GM12891 (cell line): ENCODE measurements at regions not wholly inside any gene's neighbourhood (a gene's known extent, or its start where the extent isn't known, plus 50 kb on each side); places are given as distances from the start of the nearest gene placed in this dataset.

Experiments used
- POLR2AphosphoS5 ChIP-seq: IDR thresholded peaks from 2 replicates; pipeline ENCODE4 v1.6.1; 2011; ENCODE audit warnings: low read depth, low read length, control low read depth
- TAF1 ChIP-seq: IDR thresholded peaks from 2 replicates; pipeline ENCODE4 v1.6.1; 2011; ENCODE audit warnings: low read depth, low read length, control low read depth

DNA sequence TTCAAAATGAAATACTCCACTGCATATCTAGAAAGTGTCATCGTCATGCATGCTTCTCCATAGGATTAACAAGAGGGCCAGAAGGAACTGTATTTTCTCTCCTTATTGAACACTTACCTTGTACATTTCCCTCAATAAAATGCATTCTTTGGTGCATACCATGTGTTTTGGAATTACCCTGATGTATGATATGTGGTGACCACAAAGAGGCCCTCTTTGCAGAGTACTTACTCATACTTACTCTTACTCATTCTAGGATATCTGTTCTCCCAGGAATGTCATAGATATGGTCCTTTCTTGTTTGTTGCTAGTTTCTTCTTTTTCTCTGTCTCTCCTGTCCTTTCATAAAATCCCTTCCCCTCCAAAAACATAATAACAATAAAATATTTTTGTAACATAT lies 1087.1 kb upstream of the POT1 start:
- TF ChIP-seq POLR2AphosphoS5 = no peak
- TF ChIP-seq TAF1 = no peak
